ENCODE measurements at regions not wholly inside any gene's neighbourhood (a gene's known extent, or its start where the extent isn't known, plus 50 kb on each side); places are given as distances from the start of the nearest gene placed in this dataset.
"Not testable (repeated sequence)": the region's sequence is repeated elsewhere in the genome, so short reads cannot be mapped to it uniquely, and the experiment has no call there.

- peaks cover 13% of the 10 kb centered on the region for H3K9me3 Mint-ChIP-seq (ENCODE audit: low read depth)
- H3K27me3 Mint-ChIP-seq = peaks cover 6% of the 10 kb centered on the region
- TF ChIP-seq, protein P1, sequence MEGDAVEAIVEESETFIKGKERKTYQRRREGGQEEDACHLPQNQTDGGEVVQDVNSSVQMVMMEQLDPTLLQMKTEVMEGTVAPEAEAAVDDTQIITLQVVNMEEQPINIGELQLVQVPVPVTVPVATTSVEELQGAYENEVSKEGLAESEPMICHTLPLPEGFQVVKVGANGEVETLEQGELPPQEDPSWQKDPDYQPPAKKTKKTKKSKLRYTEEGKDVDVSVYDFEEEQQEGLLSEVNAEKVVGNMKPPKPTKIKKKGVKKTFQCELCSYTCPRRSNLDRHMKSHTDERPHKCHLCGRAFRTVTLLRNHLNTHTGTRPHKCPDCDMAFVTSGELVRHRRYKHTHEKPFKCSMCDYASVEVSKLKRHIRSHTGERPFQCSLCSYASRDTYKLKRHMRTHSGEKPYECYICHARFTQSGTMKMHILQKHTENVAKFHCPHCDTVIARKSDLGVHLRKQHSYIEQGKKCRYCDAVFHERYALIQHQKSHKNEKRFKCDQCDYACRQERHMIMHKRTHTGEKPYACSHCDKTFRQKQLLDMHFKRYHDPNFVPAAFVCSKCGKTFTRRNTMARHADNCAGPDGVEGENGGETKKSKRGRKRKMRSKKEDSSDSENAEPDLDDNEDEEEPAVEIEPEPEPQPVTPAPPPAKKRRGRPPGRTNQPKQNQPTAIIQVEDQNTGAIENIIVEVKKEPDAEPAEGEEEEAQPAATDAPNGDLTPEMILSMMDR (IDR thresholded peaks at IDR 0.05; ENCODE audit: unreplicated experiment) = no peak
- H3K36me3 Mint-ChIP-seq (ENCODE audit: insufficient read depth) = no peaks in the 10 kb centered on the region
- no peak for DNase-seq (ENCODE audit: low spot score, unreplicated experiment)
- no peaks in the 10 kb centered on the region for H3K4me1 Mint-ChIP-seq (ENCODE audit: low read depth)
- no peak overlapping the region for H3K27ac Mint-ChIP-seq
- no peak overlapping the region for H3K4me3 Mint-ChIP-seq (ENCODE audit: low read depth)
Observed at GRCh38 chr4:79552311-79552710, 144.3 kb upstream of the GK2 start.

- Mint-ChIP-seq H3K27me3 (no peaks in the 10 kb centered on the region), H3K4me3 (ENCODE audit: low read depth) (no peak overlapping the region), H3K4me1 (ENCODE audit: low read depth) (no peaks in the 10 kb centered on the region), H3K9me3 (ENCODE audit: low read depth) (peaks cover 13% of the 10 kb centered on the region), H3K36me3 (ENCODE audit: insufficient read depth) (no peaks in the 10 kb centered on the region), H3K27ac (no peak overlapping the region)
- TF ChIP-seq, protein P1 (IDR thresholded peaks at IDR 0.05; ENCODE audit: unreplicated experiment) = no peak
- DNase-seq (ENCODE audit: low spot score, unreplicated experiment) = no peak
Observed at GRCh38 chr4:79551555-79551954, 143.5 kb upstream of the GK2 start.

DNA sequence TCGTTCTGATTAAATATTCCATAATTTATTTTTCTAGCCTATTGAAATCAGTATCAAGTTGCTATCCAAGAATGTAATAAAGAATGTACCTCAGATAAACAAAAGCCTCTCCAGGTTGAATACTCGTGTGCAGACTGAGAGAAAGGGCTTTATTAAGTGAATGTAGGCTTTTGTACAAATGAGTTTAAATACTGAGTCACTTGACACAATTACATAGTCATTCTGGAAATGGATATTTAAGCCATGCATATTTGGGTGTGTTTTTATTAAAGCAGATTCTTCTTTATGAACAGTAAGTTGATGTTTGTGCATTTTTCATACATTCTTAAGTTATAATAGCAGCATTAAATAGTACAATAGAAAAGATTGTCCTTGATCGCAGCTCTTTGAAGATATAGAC lies 139.8 kb upstream of the GK2 start:
- no peaks in the 10 kb centered on the region for H3K36me3 Mint-ChIP-seq (ENCODE audit: insufficient read depth)
- peaks cover 17% of the 10 kb centered on the region for H3K9me3 Mint-ChIP-seq (ENCODE audit: low read depth)
- H3K27ac Mint-ChIP-seq = no peak overlapping the region

GRCh38 chr4:79545292-79545691 lies 137.3 kb upstream of the GK2 start:
- not testable (repeated sequence) for H3K27ac Mint-ChIP-seq; H3K4me1 Mint-ChIP-seq (ENCODE audit: low read depth); H3K27me3 Mint-ChIP-seq; H3K36me3 Mint-ChIP-seq (ENCODE audit: insufficient read depth); DNase-seq (ENCODE audit: low spot score, unreplicated experiment); H3K4me3 Mint-ChIP-seq (ENCODE audit: low read depth); H3K9me3 Mint-ChIP-seq (ENCODE audit: low read depth)

More for the DNA sequence above, 139.8 kb upstream of the GK2 start:
- no peak overlapping the region for H3K4me3 Mint-ChIP-seq (ENCODE audit: low read depth)
- H3K27me3 Mint-ChIP-seq = no peaks in the 10 kb centered on the region
- H3K4me1 Mint-ChIP-seq (ENCODE audit: low read depth) = no peaks in the 10 kb centered on the region
- DNase-seq (ENCODE audit: low spot score, unreplicated experiment) = no peak
- TF ChIP-seq, protein P1 (IDR thresholded peaks at IDR 0.05; ENCODE audit: unreplicated experiment) = no peak

GRCh38 chr4:79540143-79540542 lies 132.1 kb upstream of the GK2 start:
- no peaks in the 10 kb centered on the region for H3K27me3 Mint-ChIP-seq
- no peaks in the 10 kb centered on the region for H3K4me1 Mint-ChIP-seq (ENCODE audit: low read depth)
- TF ChIP-seq, protein P1 (IDR thresholded peaks at IDR 0.05; ENCODE audit: unreplicated experiment) = no peak
- H3K36me3 Mint-ChIP-seq (ENCODE audit: insufficient read depth) = no peaks in the 10 kb centered on the region
- H3K4me3 Mint-ChIP-seq (ENCODE audit: low read depth) = no peak overlapping the region
- DNase-seq (ENCODE audit: low spot score, unreplicated experiment) = no peak
- no peak overlapping the region for H3K27ac Mint-ChIP-seq
- H3K9me3 Mint-ChIP-seq (ENCODE audit: low read depth) = peaks cover 4% of the 10 kb centered on the region

DNA sequence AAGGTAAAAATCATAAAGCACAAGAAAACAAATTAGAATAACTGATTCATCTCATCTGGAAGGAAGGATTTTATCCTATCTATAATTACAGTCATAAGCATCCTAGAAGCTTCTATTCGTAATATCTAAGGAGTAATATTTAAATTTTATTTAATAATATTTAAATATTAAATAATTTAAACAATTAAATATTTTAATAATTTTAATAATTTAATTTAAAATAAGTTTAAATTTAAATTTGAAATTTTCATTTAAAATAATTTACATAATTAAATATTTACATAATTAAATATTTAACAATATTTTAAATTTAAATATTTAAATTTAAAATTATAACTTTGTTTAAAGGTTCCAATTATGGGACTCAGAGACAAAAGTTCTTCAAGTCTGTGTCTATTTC lies 127.5 kb upstream of the GK2 start:
- Mint-ChIP-seq H3K9me3 (ENCODE audit: low read depth) (no peaks in the 10 kb centered on the region), H3K27me3 (no peaks in the 10 kb centered on the region), H3K36me3 (ENCODE audit: insufficient read depth) (no peaks in the 10 kb centered on the region), H3K4me3 (ENCODE audit: low read depth) (no peak overlapping the region), H3K27ac (no peak overlapping the region), H3K4me1 (ENCODE audit: low read depth) (no peaks in the 10 kb centered on the region)
- DNase-seq (ENCODE audit: low spot score, unreplicated experiment) = no peak
- TF ChIP-seq, protein P1 (IDR thresholded peaks at IDR 0.05; ENCODE audit: unreplicated experiment) = no peak
